Hepatocyte (in vitro differentiated cells): ENCODE measurements at regions not wholly inside any gene's neighbourhood (a gene's known extent, or its start where the extent isn't known, plus 50 kb on each side); places are given as distances from the start of the nearest gene placed in this dataset.

Experiments
- DNase-seq: peaks from one replicate; pipeline ENCODE4 v3.0.0-alpha.2; 2016; ENCODE audit warnings: low spot score
- H2AFZ ChIP-seq: fragments of 200-600 bp; sonication (generic); 2 replicates; pipeline ENCODE4 v1.6.0; 2016; ENCODE audit warnings: antibody characterized with exemption, mild to moderate bottlenecking
- H3K27ac ChIP-seq: fragments of 200-600 bp; sonication (generic); 2 replicates; pipeline ENCODE4 v1.5.1; 2016; ENCODE audit warnings: mild to moderate bottlenecking
- H3K27me3 ChIP-seq: fragments of 200-600 bp; sonication (generic); 2 replicates; pipeline ENCODE4 v1.6.1; 2016
- H3K36me3 ChIP-seq: fragments of 200-600 bp; sonication (generic); replicated peaks from 2 replicates; pipeline ENCODE4 v1.5.1; 2016; ENCODE audit warnings: low read depth; ENCODE audit not compliant: insufficient read depth
- H3K4me1 ChIP-seq: fragments of 200-600 bp; sonication (generic); 2 replicates; pipeline ENCODE4 v1.5.1; 2016; ENCODE audit warnings: mild to moderate bottlenecking, moderate library complexity; ENCODE audit not compliant: insufficient read depth
- H3K4me2 ChIP-seq: fragments of 200-600 bp; sonication (generic); 2 replicates; pipeline ENCODE4 v1.6.0; 2016
- H3K4me3 ChIP-seq: fragments of 200-600 bp; sonication (generic); 2 replicates; pipeline ENCODE4 v1.5.1; 2016; ENCODE audit warnings: mild to moderate bottlenecking
- H3K79me2 ChIP-seq: fragments of 200-600 bp; sonication (generic); 2 replicates; pipeline ENCODE4 v1.6.0; 2017; ENCODE audit warnings: mild to moderate bottlenecking
- H3K9me2 ChIP-seq: fragments of 200-600 bp; sonication (generic); replicated peaks from 2 replicates; pipeline ENCODE4 v1.6.0; 2017; ENCODE audit warnings: mild to moderate bottlenecking; ENCODE audit not compliant: insufficient read depth
- H3K9me3 ChIP-seq: fragments of 200-600 bp; sonication (generic); 2 replicates; pipeline ENCODE4 v1.5.1; 2016; ENCODE audit warnings: low read depth, mild to moderate bottlenecking
- H4K20me1 ChIP-seq: fragments of 200-600 bp; sonication (generic); 2 replicates; pipeline ENCODE4 v1.6.0; 2016; ENCODE audit warnings: mild to moderate bottlenecking; ENCODE audit not compliant: insufficient read depth, poor library complexity, severe bottlenecking
- EZH2 ChIP-seq: fragments of 200-600 bp; sonication (generic); IDR thresholded peaks from 2 replicates; pipeline ENCODE4 v1.6.1; 2016; ENCODE audit warnings: antibody characterized with exemption, mild to moderate bottlenecking, borderline replicate concordance
- EZH2phosphoT487 ChIP-seq: fragments of 200-600 bp; sonication (generic); IDR thresholded peaks from one replicate; pipeline ENCODE4 v1.6.1; 2018; ENCODE audit warnings: antibody characterized with exemption, mild to moderate bottlenecking, low read depth, moderate library complexity; ENCODE audit not compliant: unreplicated experiment, severe bottlenecking
- WGBS: methylation state at CpG from one replicate; pipeline ENCODE4 v1.1.6; 2016; ENCODE audit warnings: low lambda C conversion rate; ENCODE audit errors: missing lambda C conversion rate; 5-methylcytosine and 5-hydroxymethylcytosine counted together
- TF ChIP-seq, protein P1 (sequence below): fragments of 200-600 bp; sonication (generic); IDR thresholded peaks from 2 replicates; pipeline ENCODE4 v1.5.1; 2016; ENCODE audit warnings: antibody characterized with exemption, mild to moderate bottlenecking; ENCODE audit not compliant: poor library complexity

DNA sequence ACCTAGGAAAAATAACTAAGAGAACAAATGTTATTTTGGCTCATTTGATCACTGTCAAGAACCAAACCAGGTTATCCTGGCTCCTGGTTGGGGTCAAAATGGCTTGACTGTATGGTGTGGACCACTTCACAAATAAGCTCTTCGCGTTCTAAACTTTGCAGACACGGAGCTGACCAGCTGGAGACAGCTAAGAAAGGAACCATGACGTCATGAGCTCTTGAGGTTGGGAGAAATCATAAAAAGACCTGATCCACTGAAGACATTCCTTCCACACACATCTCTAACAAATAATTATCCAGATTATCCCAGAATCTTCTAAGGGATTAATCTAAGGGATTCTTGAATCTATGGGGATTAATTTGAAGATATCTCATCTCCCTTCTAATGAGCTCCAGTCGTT lies 321.5 kb upstream of the IGF1R start:
- TF ChIP-seq EZH2phosphoT487: no peak
- TF ChIP-seq EZH2: no peak
- WGBS: 78% methylated on average over 5 of the region's 5 CpGs
- Histone ChIP-seq H3K4me3 (no peak overlapping the region), H2AFZ (no peak overlapping the region), H3K36me3 (no peaks in the 10 kb centered on the region), H3K4me2 (no peak overlapping the region), H3K27me3 (no peaks in the 10 kb centered on the region), H3K79me2 (no peaks in the 10 kb centered on the region), H4K20me1 (no peaks in the 10 kb centered on the region), H3K27ac (no peak overlapping the region), H3K9me2 (no peaks in the 10 kb centered on the region), H3K4me1 (no peaks in the 10 kb centered on the region), H3K9me3 (no peaks in the 10 kb centered on the region)
- no peak for DNase-seq

DNA sequence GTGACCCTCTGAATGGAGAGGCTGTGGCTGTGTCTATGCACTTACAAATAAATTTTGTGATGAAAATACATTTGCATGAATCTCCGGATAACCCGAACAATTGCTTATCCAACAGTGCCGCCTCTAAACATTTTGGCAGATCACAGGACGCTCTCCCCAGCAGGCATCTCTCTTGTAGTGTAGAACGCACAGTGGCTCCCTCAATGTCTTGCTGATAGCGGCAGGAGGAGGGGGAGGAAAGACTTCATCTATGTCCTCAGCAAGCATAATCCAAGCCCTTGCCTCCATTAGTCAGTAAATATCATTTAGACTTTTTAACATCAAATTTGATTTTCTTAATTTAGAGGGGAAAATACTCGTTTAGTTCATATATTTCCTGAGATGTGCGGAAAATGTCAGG lies 318.1 kb upstream of the IGF1R start:
- Histone ChIP-seq H3K9me2 (no peaks in the 10 kb centered on the region), H2AFZ (no peak overlapping the region), H3K4me1 (no peaks in the 10 kb centered on the region), H3K9me3 (no peaks in the 10 kb centered on the region), H3K79me2 (no peaks in the 10 kb centered on the region), H3K27me3 (peaks cover 8% of the 10 kb centered on the region), H4K20me1 (no peaks in the 10 kb centered on the region), H3K36me3 (no peaks in the 10 kb centered on the region), H3K4me2 (no peak overlapping the region), H3K4me3 (no peak overlapping the region), H3K27ac (no peak overlapping the region)
- WGBS: 70% methylated on average over 8 of the region's 8 CpGs
- TF ChIP-seq EZH2: no peak
- TF ChIP-seq, protein P1, sequence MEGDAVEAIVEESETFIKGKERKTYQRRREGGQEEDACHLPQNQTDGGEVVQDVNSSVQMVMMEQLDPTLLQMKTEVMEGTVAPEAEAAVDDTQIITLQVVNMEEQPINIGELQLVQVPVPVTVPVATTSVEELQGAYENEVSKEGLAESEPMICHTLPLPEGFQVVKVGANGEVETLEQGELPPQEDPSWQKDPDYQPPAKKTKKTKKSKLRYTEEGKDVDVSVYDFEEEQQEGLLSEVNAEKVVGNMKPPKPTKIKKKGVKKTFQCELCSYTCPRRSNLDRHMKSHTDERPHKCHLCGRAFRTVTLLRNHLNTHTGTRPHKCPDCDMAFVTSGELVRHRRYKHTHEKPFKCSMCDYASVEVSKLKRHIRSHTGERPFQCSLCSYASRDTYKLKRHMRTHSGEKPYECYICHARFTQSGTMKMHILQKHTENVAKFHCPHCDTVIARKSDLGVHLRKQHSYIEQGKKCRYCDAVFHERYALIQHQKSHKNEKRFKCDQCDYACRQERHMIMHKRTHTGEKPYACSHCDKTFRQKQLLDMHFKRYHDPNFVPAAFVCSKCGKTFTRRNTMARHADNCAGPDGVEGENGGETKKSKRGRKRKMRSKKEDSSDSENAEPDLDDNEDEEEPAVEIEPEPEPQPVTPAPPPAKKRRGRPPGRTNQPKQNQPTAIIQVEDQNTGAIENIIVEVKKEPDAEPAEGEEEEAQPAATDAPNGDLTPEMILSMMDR: no peak
- TF ChIP-seq EZH2phosphoT487: no peak
- no peak for DNase-seq

DNA sequence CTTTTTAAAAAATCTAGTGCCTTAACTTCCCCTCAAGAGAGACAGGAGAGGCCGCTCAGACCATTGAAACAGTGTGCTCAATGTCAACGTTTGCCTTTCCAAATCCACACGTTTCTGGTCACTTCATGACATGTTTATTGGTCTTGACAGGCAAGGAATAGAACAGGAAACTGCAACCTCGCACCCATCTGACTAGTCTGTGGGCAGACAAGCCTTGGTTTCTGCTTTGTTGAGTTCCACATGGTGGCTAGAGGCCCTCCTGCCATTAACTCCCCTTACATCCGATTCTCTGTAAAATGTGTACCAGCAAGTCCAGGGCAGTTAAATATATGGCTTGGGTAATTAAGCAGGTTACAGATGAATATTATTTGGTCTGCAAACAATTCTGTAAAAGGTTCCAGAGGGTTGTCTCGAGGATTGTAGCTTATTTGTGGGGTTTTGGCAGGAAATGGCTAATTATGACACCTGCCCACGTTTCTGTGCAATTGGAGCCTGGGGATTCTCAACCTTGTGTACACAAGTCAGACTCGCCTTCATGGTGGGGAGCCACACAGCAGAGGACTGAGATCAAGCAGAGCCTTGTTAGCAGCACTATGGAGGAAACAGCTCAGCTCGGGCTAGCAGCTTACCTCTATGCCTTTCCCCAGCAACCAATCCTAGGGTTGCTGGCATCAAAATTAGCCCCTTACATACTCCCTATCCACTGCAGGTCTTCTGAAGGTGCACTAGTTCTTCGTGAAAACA lies 317.5 kb upstream of the IGF1R start:
- no peaks in the 10 kb centered on the region for H3K9me2 ChIP-seq
- H3K36me3 ChIP-seq: no peaks in the 10 kb centered on the region
- DNase-seq: no peak
- peaks cover 8% of the 10 kb centered on the region for H3K27me3 ChIP-seq
- H3K4me1 ChIP-seq: no peaks in the 10 kb centered on the region
- no peaks in the 10 kb centered on the region for H3K79me2 ChIP-seq
- 41% methylated on average over 10 of the region's 10 CpGs for WGBS
- H4K20me1 ChIP-seq: no peaks in the 10 kb centered on the region
- no peak overlapping the region for H2AFZ ChIP-seq
- no peak overlapping the region for H3K4me2 ChIP-seq
- no peak overlapping the region for H3K4me3 ChIP-seq
- TF ChIP-seq, protein P1: no peak
- no peak for TF ChIP-seq EZH2
- no peak for TF ChIP-seq EZH2phosphoT487
- no peak overlapping the region for H3K27ac ChIP-seq
- H3K9me3 ChIP-seq: no peaks in the 10 kb centered on the region

DNA sequence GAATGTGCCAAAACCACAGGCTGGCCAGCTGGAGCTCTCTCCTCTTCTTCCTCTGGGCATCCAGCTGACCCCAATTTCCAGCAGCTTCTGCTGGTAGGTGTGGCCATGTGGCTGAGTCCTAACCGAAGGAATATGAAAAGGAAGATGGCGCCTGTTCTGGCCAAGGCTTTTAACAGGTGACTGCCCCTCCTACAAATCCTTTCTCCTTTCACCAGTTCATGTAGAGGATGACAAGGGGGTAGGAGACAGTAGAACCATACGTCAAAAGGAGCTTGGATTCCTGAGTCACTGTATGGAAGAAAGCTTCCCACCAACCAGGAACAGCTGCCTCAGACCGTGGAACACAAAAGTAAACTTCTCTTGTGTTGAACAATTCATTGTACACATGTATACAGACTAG lies 316.7 kb upstream of the IGF1R start:
- no peaks in the 10 kb centered on the region for H3K9me2 ChIP-seq

More for the DNA sequence above, 316.7 kb upstream of the IGF1R start:
- H3K79me2 ChIP-seq: no peaks in the 10 kb centered on the region
- no peak for DNase-seq
- no peaks in the 10 kb centered on the region for H3K36me3 ChIP-seq
- no peak for TF ChIP-seq EZH2
- TF ChIP-seq, protein P1: no peak
- TF ChIP-seq EZH2phosphoT487: no peak
- WGBS: 92% methylated on average over 4 of the region's 4 CpGs
- no peak overlapping the region for H3K4me2 ChIP-seq
- no peaks in the 10 kb centered on the region for H3K4me1 ChIP-seq
- H3K9me3 ChIP-seq: no peaks in the 10 kb centered on the region
- no peak overlapping the region for H3K4me3 ChIP-seq
- no peak overlapping the region for H2AFZ ChIP-seq
- H3K27me3 ChIP-seq: peaks cover 8% of the 10 kb centered on the region
- H3K27ac ChIP-seq: no peak overlapping the region
- H4K20me1 ChIP-seq: no peaks in the 10 kb centered on the region
